RKO (cell line): ENCODE measurements at regions not wholly inside any gene's neighbourhood (a gene's known extent, or its start where the extent isn't known, plus 50 kb on each side); places are given as distances from the start of the nearest gene placed in this dataset.

Source experiments
- DNase-seq: peaks from one replicate; pipeline ENCODE4 v3.0.0-alpha.2; 2016; ENCODE audit warnings: low spot score

GRCh38 chr15:47824147-47824546, 106.8 kb downstream of the SEMA6D start:
- no peak for DNase-seq

DNA sequence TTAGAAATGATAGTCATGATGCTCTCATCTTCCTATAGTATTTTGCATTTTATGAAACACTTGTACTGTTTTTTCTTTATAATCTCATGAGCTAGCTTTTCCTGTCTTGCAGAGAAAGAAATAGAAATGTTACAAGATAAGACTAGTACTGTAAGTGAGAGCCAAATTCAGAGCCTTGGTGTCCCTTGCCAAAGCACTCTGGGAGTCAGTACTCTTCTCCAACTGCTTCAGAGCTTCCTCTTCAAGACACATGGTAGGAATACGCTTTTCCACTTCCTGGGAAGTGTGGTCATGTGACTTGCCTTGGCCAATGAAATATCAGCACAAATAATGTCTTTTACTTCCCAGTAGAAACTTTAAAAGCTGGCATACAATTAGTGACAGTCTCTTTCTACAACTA, 112.4 kb downstream of the SEMA6D start:
- DNase-seq = no peak

DNA sequence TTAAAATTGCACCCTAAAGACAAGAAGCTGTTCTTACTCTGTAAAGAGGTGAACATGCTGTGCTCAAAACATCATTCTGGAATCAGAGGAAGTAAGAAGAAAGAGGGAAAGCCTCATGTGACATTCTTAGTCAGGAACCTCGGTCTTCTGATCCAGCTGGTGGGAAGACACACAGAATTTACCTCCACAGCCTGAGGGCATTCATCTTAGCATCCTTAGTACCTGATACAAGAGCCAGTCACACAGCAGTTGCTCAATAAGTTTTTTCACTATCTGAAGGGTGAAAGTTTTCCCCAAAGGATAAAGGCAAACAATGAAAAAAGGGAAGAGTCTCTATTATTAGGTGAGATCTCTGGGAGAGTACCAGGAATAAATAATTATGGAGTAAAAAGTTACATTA, 116.8 kb downstream of the SEMA6D start:
- DNase-seq = no peak

DNA sequence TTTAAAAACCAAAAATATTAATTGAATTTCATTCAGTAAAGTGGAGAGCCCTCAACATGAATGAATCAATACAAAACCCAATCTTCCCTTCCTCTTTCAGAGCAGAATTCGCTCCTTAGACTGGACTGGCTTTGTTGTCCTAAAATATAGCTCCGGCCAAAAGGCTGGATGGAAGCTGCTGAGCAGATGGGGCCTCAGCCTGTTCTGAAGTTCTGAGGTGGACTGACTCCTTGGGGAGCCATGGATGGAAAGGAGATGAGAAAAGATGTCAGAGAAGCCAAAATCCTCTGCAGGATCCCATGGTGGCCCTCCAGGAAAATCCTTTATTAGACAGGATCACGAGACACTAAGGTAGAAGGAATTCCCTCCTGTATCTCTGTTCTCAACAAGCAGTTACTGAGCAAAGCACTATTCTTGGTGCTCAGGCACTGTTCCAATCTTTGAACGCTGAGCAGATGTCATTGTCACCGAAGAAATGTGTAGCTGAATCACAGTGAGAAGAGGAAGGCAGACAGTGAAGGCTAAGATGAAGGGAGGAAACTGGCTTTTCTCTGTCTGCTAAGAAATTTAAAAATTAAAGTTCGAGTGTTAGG, 122.0 kb downstream of the SEMA6D start:
- DNase-seq = no peak

DNA sequence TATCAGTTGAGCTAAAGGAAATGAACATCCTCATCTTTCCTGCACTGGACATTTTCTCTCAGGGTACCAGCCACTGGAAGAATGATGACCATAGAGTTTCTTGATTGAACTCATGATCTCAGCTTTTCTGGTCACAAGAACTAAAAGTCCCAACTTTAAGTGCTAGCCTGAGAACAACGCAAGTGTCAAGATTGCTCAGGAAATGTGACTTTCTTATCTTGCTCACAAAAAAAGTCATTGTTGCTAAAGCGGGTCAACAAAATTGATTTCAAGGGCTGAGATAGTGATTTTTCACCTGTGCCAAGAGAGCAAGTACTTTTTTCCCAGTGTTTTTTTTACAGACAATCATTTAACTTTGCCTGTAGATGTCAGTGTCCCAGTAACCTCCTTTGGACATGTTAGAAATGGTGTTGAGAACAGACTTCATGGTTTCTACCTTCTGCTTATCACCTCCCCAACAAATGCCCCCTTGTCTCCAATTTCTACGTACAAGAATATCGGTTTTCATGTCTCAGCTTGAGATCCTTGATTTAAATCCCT, 125.9 kb downstream of the SEMA6D start:
- no peak for DNase-seq

GRCh38 chr15:47844437-47844836, 127.1 kb downstream of the SEMA6D start:
- no peak for DNase-seq

DNA sequence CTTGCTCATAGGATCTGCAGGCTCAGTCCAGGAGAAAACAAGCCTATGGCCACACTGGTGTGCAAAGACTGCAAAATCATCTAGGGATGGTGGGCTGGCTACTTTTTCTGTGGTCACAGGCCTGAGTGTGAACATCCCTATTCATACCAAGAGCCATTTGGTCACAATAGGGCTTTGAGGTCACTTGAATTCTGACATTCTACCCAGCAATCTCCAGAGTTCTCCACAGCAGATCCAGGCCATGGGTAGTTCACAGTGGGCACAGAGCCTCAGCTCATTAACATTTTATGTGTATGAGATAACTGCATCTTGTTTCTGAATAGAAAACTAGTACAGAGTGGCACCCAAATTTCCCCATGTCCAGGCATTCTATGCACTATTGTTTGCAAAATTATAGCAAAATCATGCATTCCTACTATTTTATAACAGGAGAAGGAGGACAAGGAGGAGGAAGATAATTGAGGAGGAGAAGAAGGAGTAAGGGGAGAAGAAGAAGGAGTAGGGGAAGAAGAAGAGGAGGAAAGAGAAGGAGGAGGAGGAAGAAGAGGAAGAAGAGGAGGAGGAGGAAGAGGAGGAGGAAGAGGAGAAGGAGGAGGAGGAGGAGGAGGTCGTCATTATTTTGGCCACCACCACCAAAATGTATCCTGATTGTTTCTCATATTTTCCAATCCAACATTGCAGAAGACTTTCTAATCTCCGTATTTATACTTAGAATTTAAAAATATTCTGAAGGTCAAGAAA, 129.0 kb downstream of the SEMA6D start:
- no peak for DNase-seq

DNA sequence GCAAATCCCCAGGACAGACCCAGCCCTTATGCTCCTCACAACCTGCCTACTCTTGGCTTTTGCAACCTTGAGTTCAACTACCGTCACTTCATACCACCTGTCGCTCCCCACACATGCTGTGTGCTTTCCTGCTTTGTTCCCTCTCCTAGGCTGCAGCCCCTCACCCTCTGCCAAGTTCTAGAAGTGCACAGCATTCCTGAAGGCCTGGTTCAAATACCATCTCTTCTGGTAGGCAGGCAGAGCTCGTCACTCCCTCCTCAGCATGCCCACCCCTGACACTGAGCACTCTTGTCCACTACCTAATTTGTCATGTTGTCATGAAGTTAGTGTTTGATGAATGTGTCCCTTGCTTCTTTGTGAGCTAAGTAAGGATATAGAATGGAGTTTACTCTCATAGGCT, 129.6 kb downstream of the SEMA6D start:
- no peak for DNase-seq

DNA sequence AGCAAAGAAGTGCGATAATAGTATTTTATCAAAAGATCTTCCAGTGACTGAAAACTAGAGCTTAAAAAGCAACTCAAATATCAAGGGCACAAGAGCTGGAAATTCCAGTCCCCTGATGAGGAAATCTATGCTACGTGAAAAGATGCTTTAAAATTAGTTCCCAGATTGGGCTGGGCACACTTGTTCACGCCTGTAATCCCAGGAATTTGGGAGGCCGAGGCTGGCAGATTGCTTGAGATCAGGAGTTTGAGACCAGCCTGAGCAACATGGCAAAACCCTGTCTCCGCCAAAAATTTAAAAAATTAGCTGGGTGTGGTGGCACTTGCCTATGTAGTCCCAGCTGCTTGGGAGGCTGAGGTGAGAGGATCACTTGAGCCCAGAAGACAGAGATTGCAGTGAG, 138.8 kb downstream of the SEMA6D start:
- DNase-seq = no peak

DNA sequence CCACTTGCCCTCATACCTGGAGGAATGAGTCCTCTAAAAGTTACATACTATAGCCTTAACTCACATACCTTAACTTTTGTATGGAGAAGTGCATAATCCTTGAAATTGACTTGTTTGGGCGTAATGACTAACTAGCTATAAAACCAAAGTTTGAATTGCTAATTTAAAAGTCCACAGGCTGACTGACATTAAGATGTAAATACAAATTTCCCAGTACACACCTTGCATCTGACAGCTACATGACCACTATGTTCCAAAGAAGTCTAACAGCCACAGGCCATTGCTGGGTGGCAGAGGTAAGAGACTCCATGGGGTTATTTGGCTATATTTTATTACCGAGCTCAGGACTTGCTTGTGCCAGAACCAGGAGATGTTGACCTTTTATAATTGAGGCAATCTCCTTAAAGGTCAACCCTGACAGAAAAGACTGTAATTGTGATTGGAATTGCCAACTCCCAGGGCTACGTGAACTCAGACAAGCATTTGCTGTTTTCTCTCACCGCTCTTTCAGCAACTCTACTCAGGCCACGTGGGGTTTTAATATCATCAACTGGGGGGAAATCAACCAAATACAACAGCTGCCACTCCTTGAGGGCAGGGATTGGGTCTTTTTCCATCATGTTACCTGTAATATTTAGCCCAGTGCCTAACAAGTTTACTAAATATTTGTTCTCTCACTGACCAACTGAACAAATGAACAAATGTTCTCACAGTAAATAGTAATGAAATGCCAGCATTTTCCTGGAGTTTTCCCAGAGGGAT, 139.9 kb downstream of the SEMA6D start:
- DNase-seq = no peak

- DNase-seq = no peak
Measured at GRCh38 chr15:47857776-47858167, 140.5 kb downstream of the SEMA6D start.

DNA sequence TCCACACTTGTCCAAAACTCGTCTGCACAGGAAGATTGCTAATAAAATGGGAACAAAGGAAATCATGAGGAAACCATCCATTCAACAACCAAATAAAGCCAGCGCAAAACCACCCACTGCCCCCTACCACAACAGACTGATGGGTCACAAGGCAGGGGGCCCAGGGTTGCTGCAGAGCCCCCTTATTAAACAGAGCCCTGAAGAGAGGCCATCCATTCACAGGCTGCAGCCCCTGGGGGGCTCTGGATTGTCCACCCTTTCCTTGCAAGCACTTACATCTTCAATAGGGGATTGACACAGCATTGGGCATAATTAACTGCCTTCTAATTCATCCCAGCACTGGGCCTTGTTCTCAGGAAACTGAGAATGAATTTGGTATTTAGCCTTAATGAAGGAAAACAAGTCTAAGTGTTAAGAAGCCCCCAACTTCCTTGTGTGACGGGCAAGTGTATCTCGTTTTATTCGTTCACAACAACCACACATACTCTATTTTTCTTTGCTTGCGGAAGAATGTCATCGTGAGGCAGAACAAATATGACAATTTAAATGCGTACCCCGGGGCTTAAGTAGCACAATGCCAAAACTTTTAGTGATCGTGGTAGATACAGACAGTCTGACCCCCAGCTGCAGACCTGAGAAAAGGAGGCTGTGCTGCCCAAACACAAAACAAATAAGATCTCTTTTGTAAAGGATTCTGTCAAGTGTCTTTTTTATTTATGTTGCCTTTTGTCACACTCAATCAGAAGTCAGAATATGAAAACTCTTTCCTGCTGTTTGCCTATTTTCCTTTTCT, 144.0 kb downstream of the SEMA6D start:
- no peak for DNase-seq

DNA sequence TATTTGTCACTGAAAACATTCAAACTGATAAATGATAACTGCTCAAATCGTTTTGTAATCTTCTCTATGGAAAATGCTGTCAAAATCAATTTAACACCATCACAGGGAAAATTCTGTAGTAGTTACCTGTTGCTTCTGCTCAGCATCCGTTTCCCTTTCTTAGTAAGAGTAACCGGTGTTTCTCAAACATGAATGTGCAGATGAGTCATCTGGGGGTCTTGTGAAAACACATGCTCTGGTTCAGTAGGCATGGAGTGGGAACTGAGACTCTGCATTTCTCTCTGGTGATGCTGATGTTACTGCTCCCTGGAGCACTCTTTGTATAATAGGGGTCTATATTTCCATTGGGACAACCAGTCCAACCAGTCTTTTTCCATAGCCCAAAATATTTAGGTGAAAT, 145.1 kb downstream of the SEMA6D start:
- DNase-seq = no peak

DNA sequence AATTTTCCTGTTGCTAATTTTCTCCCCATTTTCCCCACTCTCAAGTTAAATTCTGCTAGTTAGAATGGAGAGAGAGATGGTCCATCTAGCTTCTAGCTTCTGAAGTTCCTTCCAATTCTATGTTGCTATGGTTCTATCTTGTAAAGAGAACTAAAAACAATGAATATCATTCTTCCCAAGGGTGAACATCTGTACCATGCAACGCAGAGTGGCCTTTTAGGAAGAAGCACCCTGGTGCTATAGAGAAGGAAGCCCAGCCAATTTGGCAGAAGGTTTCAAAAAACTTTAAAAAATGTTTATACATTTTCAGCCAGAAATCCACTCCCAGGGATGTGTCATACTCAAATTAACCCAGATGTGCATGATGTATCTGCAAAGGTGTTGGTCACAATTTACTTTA, 149.1 kb downstream of the SEMA6D start:
- DNase-seq = no peak

DNA sequence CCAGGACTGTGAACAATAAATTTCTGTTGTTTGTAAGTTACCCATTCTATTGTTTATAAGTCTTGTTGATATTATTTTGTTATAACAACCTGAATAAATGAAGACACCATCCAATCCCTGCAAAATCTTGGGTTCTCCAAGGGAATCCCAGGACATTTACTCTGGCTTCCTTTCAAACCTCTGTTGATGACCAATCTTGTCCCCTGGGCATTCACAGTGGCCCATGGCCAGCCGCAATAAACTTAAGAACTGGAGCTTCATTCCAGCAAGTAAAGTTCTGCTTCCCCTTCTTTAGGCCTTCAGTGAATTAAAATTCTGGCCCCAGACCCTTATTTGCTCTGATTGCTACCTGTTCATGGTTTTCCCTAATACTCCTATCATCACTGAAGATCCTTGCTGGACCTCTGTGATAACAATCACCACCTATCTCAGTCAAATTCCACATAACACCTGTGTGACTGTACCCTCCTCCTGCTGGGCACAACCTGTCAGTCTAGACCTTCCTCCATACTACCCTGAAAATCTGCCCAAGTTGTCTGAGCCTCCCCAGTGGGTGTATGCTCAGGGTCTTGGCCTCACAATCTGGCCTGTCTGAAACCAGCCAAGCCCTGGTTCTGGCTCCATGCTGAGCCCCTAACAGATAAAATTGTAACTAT, 153.1 kb downstream of the SEMA6D start:
- no peak for DNase-seq

DNA sequence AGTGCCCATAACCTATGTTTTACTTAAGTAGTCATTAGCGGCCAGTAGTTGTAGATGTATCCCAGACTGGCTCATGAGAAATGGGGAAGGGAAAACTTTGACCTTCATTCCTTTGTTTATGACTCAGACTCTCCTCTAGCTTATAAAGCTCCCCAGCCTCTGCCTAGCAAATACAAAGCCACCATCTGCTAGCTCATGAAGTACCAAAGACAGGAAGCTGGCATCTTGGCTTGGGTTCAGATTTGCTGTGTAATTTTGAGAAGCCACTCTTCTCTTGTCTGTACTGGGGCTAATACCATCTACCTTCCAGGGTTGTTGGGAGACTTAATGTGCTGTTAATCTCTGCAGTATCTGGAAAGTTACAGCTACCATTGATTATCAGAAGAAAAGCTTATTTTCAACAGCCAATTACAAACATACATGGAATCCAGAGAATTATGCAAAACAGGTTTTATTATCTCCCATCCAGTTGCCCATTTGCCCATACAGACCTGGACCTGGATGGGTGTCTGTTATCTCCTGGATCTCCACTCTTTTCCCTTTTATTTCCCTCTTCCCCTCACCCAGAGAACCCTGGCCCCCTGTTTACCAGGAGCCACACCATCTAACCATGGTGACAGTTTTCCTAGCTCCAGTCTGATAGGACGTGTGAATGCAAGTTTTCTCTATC, 153.8 kb downstream of the SEMA6D start:
- no peak for DNase-seq

GRCh38 chr15:47872208-47872607, 154.9 kb downstream of the SEMA6D start:
- DNase-seq = no peak

GRCh38 chr15:47872869-47873432, 155.6 kb downstream of the SEMA6D start:
- DNase-seq = no peak

DNA sequence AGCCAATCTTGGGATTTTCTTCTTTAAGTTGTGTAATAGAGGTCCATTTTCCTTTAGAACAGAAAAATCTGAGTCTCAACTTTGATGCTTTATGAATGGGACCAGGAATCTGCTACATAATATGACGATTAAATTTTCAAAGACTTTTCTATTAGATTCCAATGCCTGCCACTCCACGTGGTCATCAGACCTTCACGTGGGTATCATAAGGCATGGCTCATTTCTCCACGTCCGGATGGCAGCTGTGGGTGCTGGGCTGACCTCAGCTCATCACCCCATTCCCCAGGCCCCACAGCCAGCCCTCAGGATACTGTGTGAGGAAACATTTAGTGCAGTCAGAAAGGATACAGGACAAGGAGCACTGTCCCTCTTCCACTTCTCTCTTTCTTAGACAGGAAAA, 159.7 kb downstream of the SEMA6D start:
- DNase-seq = no peak

DNA sequence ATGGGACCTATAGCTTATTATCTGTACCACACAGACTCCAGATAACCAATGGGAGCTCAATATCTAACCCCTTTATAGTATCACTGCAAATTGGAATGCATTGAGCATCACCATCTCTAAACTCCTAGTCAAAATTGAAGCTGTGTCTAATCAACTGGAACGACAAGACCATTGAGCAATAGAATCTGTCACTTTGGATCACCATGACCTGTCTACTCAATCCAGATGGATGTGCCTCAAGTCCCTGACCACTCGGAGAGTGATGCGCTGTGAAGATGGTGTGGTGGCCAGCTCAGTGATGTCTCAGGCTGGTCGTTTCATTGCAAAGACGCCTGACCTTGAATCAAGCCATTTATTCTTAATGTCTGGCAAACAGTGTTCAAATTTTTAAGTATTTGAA, 160.5 kb downstream of the SEMA6D start:
- no peak for DNase-seq

DNA sequence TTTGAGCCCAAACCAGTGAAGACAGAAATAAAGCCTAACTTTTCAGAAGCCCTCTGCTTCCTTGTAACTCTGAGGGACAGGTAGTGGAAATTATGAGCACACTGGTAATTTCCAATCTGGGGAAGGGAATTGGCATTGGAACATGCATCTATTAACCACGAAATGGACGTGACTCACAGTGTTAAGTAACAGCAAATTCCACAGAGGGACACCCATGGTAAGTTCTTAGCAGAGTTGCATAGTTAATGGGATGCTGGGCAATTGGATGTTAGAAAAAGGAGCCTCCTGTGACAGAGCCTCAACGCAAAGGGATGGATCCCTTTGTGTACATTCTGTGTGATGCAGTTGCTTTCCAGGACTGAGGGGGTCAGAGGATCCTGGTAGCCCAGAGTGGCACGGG, 168.6 kb downstream of the SEMA6D start:
- no peak for DNase-seq
